HepG2 (cell line): ENCODE measurements at regions not wholly inside any gene's neighbourhood (a gene's known extent, or its start where the extent isn't known, plus 50 kb on each side); places are given as distances from the start of the nearest gene placed in this dataset.

ENCODE experiments used
- ATF7-NPFF ChIP-seq: sonication (generic); formaldehyde crosslinking; IDR thresholded peaks from 2 replicates; pipeline ENCODE4 v1.8.1; 2023; ENCODE audit warnings: mild to moderate bottlenecking, low read depth, missing genetic modification reagents, moderate library complexity
- ATRX ChIP-seq: sonication (generic); formaldehyde crosslinking; IDR thresholded peaks from 2 replicates; pipeline ENCODE4 v1.4.0; 2020; ENCODE audit warnings: missing genetic modification reagents, borderline replicate concordance
- CBX1 ChIP-seq: IDR thresholded peaks from one replicate; pipeline ENCODE4 v1.6.1; 2016; ENCODE audit warnings: antibody characterized with exemption, low read depth
- FOXA1 ChIP-seq, 2 experiments: fragments of 450-650 bp in 1 of 2; sonication (generic) in 1 of 2; formaldehyde crosslinking in 1 of 2; IDR thresholded peaks; 2 replicates each; pipeline versions ENCODE4 v1.4.0 to v1.6.1; 2016 to 2020; ENCODE audit warnings: missing genetic modification reagents in 1 of 2
- MED1 ChIP-seq: sonication (generic); formaldehyde crosslinking; IDR thresholded peaks from 2 replicates; pipeline ENCODE4 v1.4.0; 2020; ENCODE audit warnings: missing genetic modification reagents
- POLR2A ChIP-seq, 2 experiments: IDR thresholded peaks; 2 replicates each; pipeline ENCODE4 v1.6.1; 2011; ENCODE audit warnings: low read depth in 2 of 2, low read length in 2 of 2, mild to moderate bottlenecking in 1 of 2, moderate library complexity in 1 of 2; ENCODE audit not compliant: insufficient read depth in 1 of 2
- TARDBP ChIP-seq: sonication (generic); formaldehyde crosslinking; IDR thresholded peaks from 2 replicates; pipeline ENCODE4 v1.8.0; 2022; ENCODE audit warnings: mild to moderate bottlenecking, missing genetic modification reagents
- ZNF234 ChIP-seq: sonication (generic); formaldehyde crosslinking; conservative IDR thresholded peaks from 2 replicates; pipeline ENCODE4 v1.5.1; 2020; ENCODE audit warnings: mild to moderate bottlenecking, missing genetic modification reagents
- TF ChIP-seq, protein P1 (sequence below): sonication (generic); formaldehyde crosslinking; IDR thresholded peaks from 2 replicates; pipeline ENCODE4 v1.5.0; 2020; ENCODE audit warnings: mild to moderate bottlenecking, missing genetic modification reagents, moderate library complexity
- TF ChIP-seq, protein P2 (sequence below): sonication (generic); formaldehyde crosslinking; IDR thresholded peaks from 2 replicates; pipeline ENCODE4 v1.4.0; 2020; ENCODE audit warnings: missing genetic modification reagents
- TF ChIP-seq, protein P3 (sequence below): fragments of 450-650 bp; IDR thresholded peaks from 2 replicates; pipeline ENCODE4 v1.6.1; 2017; ENCODE audit warnings: mild to moderate bottlenecking

DNA sequence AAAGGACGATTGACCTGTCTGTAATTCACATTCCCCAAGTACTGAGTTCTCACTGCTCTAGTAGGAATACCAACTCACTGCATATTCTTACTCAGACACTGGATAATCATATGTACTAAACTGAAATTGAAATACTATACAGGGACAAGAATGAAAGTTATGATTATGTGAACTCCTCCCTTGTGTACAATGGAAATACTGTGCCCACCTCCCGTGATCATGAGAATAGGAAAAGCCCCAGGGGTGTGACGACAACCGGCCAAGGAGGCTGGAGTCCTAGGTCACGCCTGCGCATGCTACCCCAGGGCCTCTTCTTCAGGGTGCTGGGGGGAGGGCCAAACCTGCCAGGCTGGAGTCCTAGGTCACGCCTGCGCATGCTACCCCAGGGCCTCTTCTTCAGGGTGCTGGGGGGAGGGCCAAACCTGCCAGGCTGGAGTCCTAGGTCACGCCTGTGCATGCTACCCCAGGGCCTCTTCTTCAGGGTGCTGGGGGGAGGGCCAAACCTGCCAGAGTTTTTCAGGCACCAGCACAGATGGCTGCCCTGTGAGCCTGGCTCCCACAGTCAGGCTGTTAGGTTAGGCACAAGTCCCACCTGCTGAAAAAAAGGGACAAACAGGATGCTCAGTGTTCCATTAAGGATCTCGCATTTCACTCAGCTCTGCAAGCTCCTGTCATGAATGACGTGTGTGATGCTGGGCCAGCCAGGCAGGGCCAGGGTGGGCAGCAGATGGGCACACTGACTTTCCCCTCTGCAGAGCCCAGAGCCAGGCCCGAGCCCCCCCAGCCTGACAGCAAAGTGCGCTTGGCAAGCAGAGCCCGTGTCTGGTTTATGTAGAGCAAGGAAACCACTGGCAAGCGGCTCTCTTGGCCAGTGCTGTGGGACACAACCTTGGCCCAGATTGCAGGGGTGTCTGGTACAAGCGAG, 107.7 kb downstream of the FOXF2 start:
- TF ChIP-seq POLR2A (IDR thresholded peaks at IDR 0.05; ENCODE audit: insufficient read depth in 1 of 2, low read depth in 2 of 2, low read length in 2 of 2) (no peak), CBX1 (no peak), ATRX (CRISPR knock-in tag) (no peak), TARDBP (CRISPR knock-in tag) (no peak), FOXA1 (IDR thresholded peaks at IDR 0.05) (no peak), FOXA1 (CRISPR knock-in tag; IDR thresholded peaks at IDR 0.05) (no peak), MED1 (CRISPR knock-in tag) (no peak), ATF7-NPFF (no peak), ZNF234 (CRISPR knock-in tag) (no peak)
- TF ChIP-seq, protein P1, sequence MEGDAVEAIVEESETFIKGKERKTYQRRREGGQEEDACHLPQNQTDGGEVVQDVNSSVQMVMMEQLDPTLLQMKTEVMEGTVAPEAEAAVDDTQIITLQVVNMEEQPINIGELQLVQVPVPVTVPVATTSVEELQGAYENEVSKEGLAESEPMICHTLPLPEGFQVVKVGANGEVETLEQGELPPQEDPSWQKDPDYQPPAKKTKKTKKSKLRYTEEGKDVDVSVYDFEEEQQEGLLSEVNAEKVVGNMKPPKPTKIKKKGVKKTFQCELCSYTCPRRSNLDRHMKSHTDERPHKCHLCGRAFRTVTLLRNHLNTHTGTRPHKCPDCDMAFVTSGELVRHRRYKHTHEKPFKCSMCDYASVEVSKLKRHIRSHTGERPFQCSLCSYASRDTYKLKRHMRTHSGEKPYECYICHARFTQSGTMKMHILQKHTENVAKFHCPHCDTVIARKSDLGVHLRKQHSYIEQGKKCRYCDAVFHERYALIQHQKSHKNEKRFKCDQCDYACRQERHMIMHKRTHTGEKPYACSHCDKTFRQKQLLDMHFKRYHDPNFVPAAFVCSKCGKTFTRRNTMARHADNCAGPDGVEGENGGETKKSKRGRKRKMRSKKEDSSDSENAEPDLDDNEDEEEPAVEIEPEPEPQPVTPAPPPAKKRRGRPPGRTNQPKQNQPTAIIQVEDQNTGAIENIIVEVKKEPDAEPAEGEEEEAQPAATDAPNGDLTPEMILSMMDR = no peak
- TF ChIP-seq, protein P2, sequence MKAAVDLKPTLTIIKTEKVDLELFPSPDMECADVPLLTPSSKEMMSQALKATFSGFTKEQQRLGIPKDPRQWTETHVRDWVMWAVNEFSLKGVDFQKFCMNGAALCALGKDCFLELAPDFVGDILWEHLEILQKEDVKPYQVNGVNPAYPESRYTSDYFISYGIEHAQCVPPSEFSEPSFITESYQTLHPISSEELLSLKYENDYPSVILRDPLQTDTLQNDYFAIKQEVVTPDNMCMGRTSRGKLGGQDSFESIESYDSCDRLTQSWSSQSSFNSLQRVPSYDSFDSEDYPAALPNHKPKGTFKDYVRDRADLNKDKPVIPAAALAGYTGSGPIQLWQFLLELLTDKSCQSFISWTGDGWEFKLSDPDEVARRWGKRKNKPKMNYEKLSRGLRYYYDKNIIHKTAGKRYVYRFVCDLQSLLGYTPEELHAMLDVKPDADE (CRISPR knock-in tag) = no peak
- TF ChIP-seq, protein P3, sequence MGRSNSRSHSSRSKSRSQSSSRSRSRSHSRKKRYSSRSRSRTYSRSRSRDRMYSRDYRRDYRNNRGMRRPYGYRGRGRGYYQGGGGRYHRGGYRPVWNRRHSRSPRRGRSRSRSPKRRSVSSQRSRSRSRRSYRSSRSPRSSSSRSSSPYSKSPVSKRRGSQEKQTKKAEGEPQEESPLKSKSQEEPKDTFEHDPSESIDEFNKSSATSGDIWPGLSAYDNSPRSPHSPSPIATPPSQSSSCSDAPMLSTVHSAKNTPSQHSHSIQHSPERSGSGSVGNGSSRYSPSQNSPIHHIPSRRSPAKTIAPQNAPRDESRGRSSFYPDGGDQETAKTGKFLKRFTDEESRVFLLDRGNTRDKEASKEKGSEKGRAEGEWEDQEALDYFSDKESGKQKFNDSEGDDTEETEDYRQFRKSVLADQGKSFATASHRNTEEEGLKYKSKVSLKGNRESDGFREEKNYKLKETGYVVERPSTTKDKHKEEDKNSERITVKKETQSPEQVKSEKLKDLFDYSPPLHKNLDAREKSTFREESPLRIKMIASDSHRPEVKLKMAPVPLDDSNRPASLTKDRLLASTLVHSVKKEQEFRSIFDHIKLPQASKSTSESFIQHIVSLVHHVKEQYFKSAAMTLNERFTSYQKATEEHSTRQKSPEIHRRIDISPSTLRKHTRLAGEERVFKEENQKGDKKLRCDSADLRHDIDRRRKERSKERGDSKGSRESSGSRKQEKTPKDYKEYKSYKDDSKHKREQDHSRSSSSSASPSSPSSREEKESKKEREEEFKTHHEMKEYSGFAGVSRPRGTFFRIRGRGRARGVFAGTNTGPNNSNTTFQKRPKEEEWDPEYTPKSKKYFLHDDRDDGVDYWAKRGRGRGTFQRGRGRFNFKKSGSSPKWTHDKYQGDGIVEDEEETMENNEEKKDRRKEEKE = no peak
